SK-N-MC (cell line): ENCODE measurements at regions not wholly inside any gene's neighbourhood (a gene's known extent, or its start where the extent isn't known, plus 50 kb on each side); places are given as distances from the start of the nearest gene placed in this dataset.

Source experiments
- EZH2 ChIP-seq: fragments of 200-600 bp; sonication (generic); IDR thresholded peaks from one replicate; pipeline ENCODE4 v1.6.1; 2017; ENCODE audit warnings: antibody characterized with exemption
- POLR2AphosphoS5 ChIP-seq: IDR thresholded peaks from 2 replicates; pipeline ENCODE4 v1.6.1; 2012; ENCODE audit warnings: mild to moderate bottlenecking, low read depth, low read length, borderline replicate concordance

GRCh38 chr17:68131456-68131855, 95.9 kb downstream of the KPNA2 start:
- TF ChIP-seq POLR2AphosphoS5: no peak
- TF ChIP-seq EZH2: no peak
